GM12873 (cell line): ENCODE measurements at regions not wholly inside any gene's neighbourhood (a gene's known extent, or its start where the extent isn't known, plus 50 kb on each side); places are given as distances from the start of the nearest gene placed in this dataset.

Experiments
- CTCF ChIP-seq: IDR thresholded peaks from 2 replicates; pipeline ENCODE4 v1.5.1; 2012; ENCODE audit warnings: low read depth, mild to moderate bottlenecking, moderate library complexity, low read length, control low read depth; ENCODE audit not compliant: insufficient read depth; ENCODE audit errors: missing control alignments

- TF ChIP-seq CTCF = no peak
Observed at GRCh38 chr13:44752164-44752563, 176.0 kb upstream of the TSC22D1 start.

- TF ChIP-seq CTCF = no peak
Observed at GRCh38 chr13:44750630-44751029, 174.5 kb upstream of the TSC22D1 start.

GRCh38 chr13:44749906-44750305 is 173.8 kb upstream of the TSC22D1 start:
- no peak for TF ChIP-seq CTCF

- TF ChIP-seq CTCF = no peak
Observed at GRCh38 chr13:44748439-44748838, 172.3 kb upstream of the TSC22D1 start.

GRCh38 chr13:44747179-44747578 is 171.0 kb upstream of the TSC22D1 start:
- TF ChIP-seq CTCF = no peak

- TF ChIP-seq CTCF = no peak
Observed at GRCh38 chr13:44746690-44747089, 170.6 kb upstream of the TSC22D1 start.

GRCh38 chr13:44744880-44745633 is 168.9 kb upstream of the TSC22D1 start:
- TF ChIP-seq CTCF = no peak
